H54 (cell line): ENCODE measurements at regions not wholly inside any gene's neighbourhood (a gene's known extent, or its start where the extent isn't known, plus 50 kb on each side); places are given as distances from the start of the nearest gene placed in this dataset.

Source experiments
- DNase-seq: peaks from one replicate; pipeline ENCODE4 v3.0.0; 2011; ENCODE audit warnings: low spot score, mixed read lengths; ENCODE audit not compliant: insufficient read length
- FAIRE-seq: peaks from 3 replicates; lab custom pipeline; 2011; peaks lifted over from hg19 to GRCh38; lab: Jason Lieb, UNC
- POLR2A ChIP-seq: IDR thresholded peaks from 2 replicates; pipeline ENCODE4 v1.6.1; 2011; ENCODE audit warnings: low read depth, mild to moderate bottlenecking, low read length

DNA sequence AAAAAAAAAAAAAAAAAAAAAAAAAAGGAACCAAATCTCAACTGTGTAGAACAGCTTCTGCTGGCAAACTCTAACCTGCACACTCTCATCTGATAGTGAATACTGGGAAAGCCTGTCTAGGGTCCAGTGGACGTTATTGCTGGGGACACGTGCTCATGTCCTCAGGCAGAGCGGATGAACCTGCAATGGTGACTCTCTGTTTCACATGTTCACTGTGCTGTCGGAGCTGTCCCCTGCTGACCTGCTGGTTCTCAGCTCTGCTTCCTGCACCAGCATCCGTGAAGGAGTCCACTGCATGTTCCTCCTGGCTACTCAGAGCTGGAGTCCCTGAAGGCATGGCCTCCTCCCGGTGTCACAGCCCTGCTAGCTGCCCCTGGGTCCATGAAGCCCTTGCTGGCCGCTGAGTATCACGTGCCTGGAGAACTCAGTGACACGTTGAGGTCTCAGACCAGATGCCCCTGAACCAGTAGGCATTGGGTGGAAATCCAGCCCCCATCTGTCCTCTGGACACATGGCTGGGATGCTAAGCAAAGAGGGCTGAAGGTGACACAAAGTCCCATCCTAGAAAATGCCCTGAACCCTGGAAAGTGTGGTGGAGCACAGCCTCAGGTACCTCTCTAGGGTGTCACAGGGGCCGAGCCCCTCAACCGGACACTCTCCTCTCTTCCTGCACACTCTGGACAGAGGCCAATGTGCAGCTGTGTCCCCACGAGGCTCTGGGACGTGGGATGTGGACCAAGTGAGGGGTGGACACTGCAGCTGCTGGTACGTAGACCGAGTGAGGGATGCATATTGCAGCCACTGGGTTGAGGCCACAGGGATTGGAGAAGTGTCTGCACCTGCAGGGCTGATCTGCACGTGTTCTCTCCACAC, 54.9 kb upstream of the FRMD1 start:
- FAIRE-seq (no peak), DNase-seq (no peak)
- no peak for TF ChIP-seq POLR2A

GRCh38 chr6:168133168-168133561, 54.2 kb upstream of the FRMD1 start:
- TF ChIP-seq POLR2A: no peak
- no peak for FAIRE-seq
- no peak for DNase-seq

- DNase-seq (no peak), FAIRE-seq (no peak)
- no peak for TF ChIP-seq POLR2A
Measured at GRCh38 chr6:168132531-168133167, 53.6 kb upstream of the FRMD1 start.

DNA sequence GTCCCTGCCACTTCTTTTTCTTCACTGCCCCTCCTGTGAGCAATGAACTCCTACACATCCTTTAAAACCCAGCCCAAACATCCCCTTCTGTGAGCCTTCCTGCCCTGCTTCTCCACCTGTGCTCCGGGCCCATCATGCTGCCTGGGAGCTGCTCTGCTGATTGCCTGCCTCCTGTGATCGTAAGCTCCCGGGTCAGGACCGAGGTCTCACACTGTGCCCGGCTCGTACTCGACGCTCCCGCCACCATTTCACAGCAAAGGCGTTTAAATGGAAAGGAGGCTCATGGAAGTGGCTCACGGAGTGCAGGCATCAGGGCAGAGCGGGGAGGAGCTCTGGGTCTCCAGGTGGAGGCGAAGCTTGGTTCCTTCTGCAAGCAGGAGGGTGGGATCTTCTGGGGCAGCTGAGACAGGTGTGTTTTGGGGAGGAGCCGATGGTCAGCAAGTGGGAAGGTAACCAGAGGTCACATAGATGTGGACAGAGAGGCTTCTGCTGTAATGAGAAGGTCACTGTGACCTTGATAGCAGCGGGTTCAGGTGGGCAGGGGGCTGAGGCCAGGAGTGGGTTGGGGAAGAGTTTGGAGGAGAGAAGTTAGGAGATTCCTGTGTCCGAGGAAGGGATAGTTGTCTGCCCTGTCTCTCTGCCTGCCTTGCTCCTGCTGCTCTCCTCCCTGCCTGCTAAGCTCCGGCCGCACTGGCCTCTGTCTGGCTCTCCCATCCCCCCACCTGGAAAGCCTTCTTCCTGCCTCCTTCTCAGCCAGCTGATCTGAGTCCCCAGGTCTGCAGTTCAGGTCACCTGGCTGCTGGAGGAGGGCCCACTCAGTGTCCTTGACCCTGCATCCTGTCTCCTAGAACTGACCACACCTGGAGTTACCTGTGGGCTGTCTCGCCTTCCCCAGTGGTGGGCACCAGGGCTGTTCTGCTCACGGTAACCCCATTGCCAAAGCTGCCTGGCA, 52.7 kb upstream of the FRMD1 start:
- FAIRE-seq (no peak), DNase-seq (no peak)
- no peak for TF ChIP-seq POLR2A

DNA sequence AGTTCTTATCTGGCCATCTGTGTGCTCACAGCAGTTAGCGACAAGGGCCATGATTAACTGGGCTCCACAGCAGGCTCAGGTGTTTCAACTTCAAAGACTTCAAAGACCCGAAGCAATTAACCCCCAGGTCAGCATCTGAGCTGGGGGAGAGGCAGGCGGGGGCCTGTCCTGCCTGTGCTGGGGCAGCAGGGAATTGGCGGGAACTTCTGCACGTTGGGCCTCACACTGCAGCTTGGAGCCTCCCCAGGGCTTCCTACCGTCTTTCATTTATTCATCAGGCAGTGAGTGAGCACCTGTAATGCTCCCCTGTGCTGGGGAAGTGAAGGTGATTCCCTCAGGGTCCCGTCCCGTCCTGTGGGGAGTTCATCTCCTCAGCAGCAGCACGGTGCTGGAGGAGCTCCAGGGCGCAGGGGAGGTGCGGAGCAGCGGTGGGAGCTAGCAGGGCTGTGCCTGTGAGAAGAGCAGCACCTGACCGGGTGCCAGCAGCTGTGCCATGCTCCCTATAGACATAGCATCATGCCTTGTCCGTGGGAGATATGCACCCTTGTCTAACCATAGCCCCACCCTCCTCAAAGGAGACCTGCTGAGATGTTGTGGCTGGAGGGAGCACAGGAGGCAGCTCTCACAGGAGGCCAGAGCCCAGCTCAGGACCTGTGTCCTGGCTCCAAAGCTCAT, 51.8 kb upstream of the FRMD1 start:
- FAIRE-seq (no peak), DNase-seq (no peak)
- no peak for TF ChIP-seq POLR2A

GRCh38 chr6:168130168-168130696, 51.2 kb upstream of the FRMD1 start:
- DNase-seq (no peak), FAIRE-seq (no peak)
- no peak for TF ChIP-seq POLR2A

- FAIRE-seq (no peak), DNase-seq (no peak)
- TF ChIP-seq POLR2A: no peak
Measured at GRCh38 chr6:168129292-168130167, 50.5 kb upstream of the FRMD1 start.

DNA sequence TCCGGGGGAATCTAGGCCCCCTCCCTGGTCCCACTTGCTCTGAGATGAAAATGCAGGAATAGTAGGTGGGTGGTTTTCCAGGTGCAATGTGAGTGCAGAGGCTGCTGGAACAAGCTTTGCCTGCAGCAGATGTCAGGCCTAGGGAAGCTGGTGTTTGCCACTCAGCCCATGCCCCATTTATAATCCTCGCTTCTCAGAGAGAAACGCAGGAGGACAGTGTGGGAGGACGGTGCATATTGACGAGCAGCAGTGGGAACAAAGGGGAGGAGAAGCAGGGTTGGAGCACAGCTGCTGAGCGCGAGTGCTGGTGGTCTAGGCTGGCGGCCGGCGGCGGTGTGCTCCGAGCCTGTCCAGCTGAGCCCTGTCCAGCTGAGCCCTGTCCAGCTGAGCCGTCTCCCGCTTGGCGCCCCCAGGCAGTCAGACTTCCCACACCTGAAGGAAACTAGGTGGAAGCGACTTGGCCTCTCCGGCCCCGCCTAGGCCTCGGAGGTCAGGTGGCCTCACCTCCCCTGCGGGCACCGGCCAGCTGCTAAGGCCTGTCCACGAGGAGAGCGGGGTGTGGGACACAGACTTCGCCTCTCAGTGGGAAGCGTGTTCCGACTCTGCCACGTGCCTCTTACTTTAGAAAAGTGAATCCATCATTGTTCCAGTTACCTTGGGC, 49.7 kb upstream of the FRMD1 start:
- DNase-seq (no peak), FAIRE-seq (no peak)
- no peak for TF ChIP-seq POLR2A
